ENCODE measurements at regions not wholly inside any gene's neighbourhood (a gene's known extent, or its start where the extent isn't known, plus 50 kb on each side); places are given as distances from the start of the nearest gene placed in this dataset.

DNA sequence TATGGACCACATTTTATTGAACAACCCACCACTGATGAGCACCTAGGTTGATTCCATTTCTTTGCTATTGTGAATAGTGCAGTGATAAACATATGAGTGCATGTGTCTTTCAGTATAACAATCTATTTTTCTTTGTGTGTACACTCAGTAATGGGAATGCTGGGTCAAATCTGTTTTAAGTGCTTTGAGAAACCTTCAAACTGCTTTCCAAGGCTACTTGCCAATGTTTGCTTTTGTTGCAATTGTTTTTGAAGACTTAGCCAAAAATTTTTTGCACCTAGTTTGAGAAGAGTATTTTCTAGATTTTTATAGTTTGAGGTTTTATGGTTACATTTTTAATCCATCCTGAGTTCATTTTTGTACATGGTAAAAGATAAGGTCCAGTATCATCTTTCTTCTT lies 587.4 kb upstream of the SETBP1 start:
- TF ChIP-seq, protein P1, sequence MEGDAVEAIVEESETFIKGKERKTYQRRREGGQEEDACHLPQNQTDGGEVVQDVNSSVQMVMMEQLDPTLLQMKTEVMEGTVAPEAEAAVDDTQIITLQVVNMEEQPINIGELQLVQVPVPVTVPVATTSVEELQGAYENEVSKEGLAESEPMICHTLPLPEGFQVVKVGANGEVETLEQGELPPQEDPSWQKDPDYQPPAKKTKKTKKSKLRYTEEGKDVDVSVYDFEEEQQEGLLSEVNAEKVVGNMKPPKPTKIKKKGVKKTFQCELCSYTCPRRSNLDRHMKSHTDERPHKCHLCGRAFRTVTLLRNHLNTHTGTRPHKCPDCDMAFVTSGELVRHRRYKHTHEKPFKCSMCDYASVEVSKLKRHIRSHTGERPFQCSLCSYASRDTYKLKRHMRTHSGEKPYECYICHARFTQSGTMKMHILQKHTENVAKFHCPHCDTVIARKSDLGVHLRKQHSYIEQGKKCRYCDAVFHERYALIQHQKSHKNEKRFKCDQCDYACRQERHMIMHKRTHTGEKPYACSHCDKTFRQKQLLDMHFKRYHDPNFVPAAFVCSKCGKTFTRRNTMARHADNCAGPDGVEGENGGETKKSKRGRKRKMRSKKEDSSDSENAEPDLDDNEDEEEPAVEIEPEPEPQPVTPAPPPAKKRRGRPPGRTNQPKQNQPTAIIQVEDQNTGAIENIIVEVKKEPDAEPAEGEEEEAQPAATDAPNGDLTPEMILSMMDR (IDR thresholded peaks at IDR 0.05), result no peak
- no peak for TF ChIP-seq POLR2A (IDR thresholded peaks at IDR 0.05)
- no peak for TF ChIP-seq EP300 (IDR thresholded peaks at IDR 0.05)

All from gastroesophageal sphincter (tissue), 3 donors.